HEK293T (cell line): ENCODE measurements at regions not wholly inside any gene's neighbourhood (a gene's known extent, or its start where the extent isn't known, plus 50 kb on each side); places are given as distances from the start of the nearest gene placed in this dataset.

ENCODE experiments used
- ARNT ChIP-seq: fragments of 450-650 bp; IDR thresholded peaks from 2 replicates; pipeline ENCODE4 v1.6.1; 2017; ENCODE audit warnings: mild to moderate bottlenecking
- FOXK2 ChIP-seq: fragments of 450-650 bp; IDR thresholded peaks from 2 replicates; pipeline ENCODE4 v1.6.1; 2016; ENCODE audit warnings: mild to moderate bottlenecking
- FOXM1 ChIP-seq: fragments of 450-650 bp; IDR thresholded peaks from 2 replicates; pipeline ENCODE4 v1.6.1; 2017; ENCODE audit warnings: mild to moderate bottlenecking, borderline replicate concordance
- NFRKB ChIP-seq: fragments of 450-650 bp; IDR thresholded peaks from 2 replicates; pipeline ENCODE4 v1.6.1; 2016; ENCODE audit warnings: mild to moderate bottlenecking, moderate library complexity

DNA sequence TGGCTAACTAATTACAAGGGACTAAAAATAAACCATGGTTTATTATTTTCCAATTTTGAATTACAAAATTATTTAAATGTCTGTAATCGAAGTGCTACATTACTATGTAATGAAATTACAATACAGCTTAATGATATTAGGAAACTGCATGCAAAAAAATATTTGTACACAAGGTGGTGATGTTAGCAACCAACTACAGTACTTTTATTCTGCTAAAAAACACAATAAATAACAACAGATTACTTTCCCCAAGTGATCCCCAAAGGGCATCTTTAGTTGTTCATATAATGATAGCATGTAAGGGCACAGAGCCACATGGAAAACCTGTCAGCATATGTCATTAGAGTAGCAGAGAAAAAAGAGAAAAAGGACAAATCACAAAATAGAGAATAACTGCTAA lies 147.5 kb upstream of the SOX2 start:
- TF ChIP-seq FOXK2 (no peak), NFRKB (no peak), ARNT (no peak), FOXM1 (no peak)
